ENCODE measurements at regions not wholly inside any gene's neighbourhood (a gene's known extent, or its start where the extent isn't known, plus 50 kb on each side); places are given as distances from the start of the nearest gene placed in this dataset.
"Not testable (repeated sequence)": the region's sequence is repeated elsewhere in the genome, so short reads cannot be mapped to it uniquely, and the experiment has no call there.

DNA sequence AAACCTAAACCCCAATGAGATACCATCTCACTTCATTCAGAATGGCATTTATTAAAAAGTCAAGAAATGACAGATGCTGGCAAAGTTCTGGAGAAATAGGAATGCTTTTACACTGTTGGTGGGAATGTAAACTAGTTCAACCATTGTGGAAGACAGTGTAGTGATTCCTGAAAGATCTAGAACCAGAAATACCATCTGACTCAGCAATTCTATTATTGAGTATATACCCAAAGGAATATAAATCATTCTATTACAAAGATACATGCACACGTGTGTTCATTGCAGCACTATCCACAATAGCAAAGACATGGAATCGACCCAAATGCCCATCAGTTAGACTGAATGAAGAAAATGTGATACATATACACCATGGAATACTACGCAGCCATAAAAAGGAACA is 109.6 kb upstream of the PRKG2 start:
- TF ChIP-seq CTCF (IDR thresholded peaks at IDR 0.05; ENCODE audit: low read depth, low read length); EZH2phosphoT487 (IDR thresholded peaks at IDR 0.05; ENCODE audit: low read depth): not testable (repeated sequence)
